Nephron progenitor cell (in vitro differentiated cells): ENCODE measurements at regions not wholly inside any gene's neighbourhood (a gene's known extent, or its start where the extent isn't known, plus 50 kb on each side); places are given as distances from the start of the nearest gene placed in this dataset.

Experiments used
- DNase-seq: peaks from one replicate; pipeline ENCODE4 v3.0.0; 2021
- H3K27ac Mint-ChIP-seq: 2 replicates; pipeline ENCODE4 v1.8.0; 2021; ENCODE audit warnings: mild to moderate bottlenecking, moderate library complexity, mixed read lengths
- H3K27me3 Mint-ChIP-seq: 2 replicates; pipeline ENCODE4 v1.8.0; 2021; ENCODE audit warnings: mild to moderate bottlenecking, low read depth, mixed read lengths; ENCODE audit not compliant: poor library complexity
- H3K36me3 Mint-ChIP-seq: 2 replicates; pipeline ENCODE4 v1.8.0; 2021; ENCODE audit warnings: low read depth, mixed read lengths
- H3K4me1 Mint-ChIP-seq: 2 replicates; pipeline ENCODE4 v1.8.0; 2021; ENCODE audit warnings: mixed read lengths
- H3K4me3 Mint-ChIP-seq: 2 replicates; pipeline ENCODE4 v1.8.0; 2021; ENCODE audit warnings: mild to moderate bottlenecking, moderate library complexity, mixed read lengths
- H3K9me3 Mint-ChIP-seq: 2 replicates; pipeline ENCODE4 v1.8.0; 2021; ENCODE audit warnings: mild to moderate bottlenecking, moderate library complexity, mixed read lengths
- TF ChIP-seq, protein P1 (sequence below): fragments of 200-600 bp; sonication (generic); IDR thresholded peaks from 2 replicates; pipeline ENCODE4 v1.5.0; 2021; ENCODE audit warnings: antibody characterized with exemption

DNA sequence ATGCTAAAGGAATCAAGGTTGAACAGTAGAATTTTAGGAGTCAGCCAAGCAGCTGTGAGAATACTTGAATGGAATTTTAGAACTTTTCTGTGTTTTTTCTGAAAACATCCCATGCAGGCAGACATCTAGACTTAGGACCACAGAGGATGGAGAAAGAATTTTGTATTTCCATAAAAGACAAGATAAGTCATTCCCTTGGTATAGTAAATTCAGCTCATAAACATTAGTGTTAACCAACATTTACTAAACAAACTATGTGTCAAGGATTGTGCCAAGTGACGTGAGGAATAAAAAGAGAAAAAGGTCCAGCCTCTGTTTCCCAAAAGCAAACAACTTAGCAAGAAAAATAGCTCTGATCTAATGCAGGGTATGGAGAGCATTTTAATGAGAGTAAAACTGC lies 210.2 kb upstream of the NR5A2 start:
- no peaks in the 10 kb centered on the region for H3K9me3 Mint-ChIP-seq
- no peaks in the 10 kb centered on the region for H3K36me3 Mint-ChIP-seq
- no peak overlapping the region for H3K4me3 Mint-ChIP-seq
- H3K27ac Mint-ChIP-seq: no peak overlapping the region
- no peaks in the 10 kb centered on the region for H3K4me1 Mint-ChIP-seq
- peaks cover 4% of the 10 kb centered on the region for H3K27me3 Mint-ChIP-seq
- DNase-seq: no peak
- TF ChIP-seq, protein P1, sequence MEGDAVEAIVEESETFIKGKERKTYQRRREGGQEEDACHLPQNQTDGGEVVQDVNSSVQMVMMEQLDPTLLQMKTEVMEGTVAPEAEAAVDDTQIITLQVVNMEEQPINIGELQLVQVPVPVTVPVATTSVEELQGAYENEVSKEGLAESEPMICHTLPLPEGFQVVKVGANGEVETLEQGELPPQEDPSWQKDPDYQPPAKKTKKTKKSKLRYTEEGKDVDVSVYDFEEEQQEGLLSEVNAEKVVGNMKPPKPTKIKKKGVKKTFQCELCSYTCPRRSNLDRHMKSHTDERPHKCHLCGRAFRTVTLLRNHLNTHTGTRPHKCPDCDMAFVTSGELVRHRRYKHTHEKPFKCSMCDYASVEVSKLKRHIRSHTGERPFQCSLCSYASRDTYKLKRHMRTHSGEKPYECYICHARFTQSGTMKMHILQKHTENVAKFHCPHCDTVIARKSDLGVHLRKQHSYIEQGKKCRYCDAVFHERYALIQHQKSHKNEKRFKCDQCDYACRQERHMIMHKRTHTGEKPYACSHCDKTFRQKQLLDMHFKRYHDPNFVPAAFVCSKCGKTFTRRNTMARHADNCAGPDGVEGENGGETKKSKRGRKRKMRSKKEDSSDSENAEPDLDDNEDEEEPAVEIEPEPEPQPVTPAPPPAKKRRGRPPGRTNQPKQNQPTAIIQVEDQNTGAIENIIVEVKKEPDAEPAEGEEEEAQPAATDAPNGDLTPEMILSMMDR: no peak

DNA sequence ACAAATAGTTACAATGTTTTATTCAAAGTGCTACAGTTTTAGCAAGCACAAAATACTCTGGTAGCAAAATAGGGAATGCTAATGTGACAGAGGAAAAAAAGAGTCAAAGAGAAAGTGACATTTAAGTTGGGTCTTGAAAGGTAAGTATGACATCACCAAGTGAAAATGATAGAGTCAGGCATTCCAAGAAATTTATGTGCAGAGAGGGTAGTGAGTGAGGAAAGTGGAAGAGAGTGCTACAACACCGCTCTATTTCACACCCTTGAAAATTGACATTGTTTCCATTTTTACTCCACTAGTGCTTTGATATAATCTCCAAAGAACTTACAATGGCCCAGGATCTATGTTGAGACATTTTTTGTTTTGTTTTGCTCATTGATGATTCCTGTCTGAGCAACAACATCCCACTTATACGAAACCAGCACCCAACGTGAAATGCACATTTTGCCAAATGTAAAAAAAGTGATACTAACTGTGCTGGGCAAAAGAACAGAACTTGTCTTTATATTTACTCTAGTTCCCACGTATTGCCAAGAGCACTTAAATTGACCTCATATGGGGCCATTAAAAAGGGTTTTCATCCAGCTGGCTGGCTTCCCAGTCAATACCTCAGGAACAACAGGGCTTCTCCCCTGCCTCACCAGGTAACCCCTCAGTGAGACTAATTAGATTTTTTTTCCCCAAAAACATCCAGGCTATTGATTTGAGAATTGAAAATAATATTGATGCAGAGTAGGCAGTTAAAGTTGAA lies 206.3 kb upstream of the NR5A2 start:
- H3K27me3 Mint-ChIP-seq: no peaks in the 10 kb centered on the region
- peaks cover 6% of the 10 kb centered on the region for H3K9me3 Mint-ChIP-seq
- no peak overlapping the region for H3K4me3 Mint-ChIP-seq
- H3K36me3 Mint-ChIP-seq: no peaks in the 10 kb centered on the region
- DNase-seq: no peak
- TF ChIP-seq, protein P1: no peak
- H3K27ac Mint-ChIP-seq: no peak overlapping the region
- H3K4me1 Mint-ChIP-seq: no peaks in the 10 kb centered on the region

DNA sequence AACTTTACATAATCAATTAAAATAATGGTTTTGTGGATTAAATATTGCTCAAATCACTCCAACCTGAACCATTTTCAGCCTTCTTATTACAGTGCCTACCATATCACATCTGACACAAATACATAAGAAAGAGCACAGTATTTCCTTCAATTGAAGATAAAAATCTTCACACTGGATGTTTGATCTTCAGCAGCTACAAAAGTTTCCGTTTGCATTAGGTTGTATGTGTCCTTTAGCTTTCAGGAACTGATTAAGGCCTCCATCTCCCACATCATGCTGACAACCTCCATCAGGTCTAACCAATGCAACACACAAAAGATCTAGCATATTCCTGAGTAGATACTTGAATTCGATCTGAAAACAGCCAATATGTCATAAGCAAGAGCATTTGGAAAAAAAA lies 195.1 kb upstream of the NR5A2 start:
- DNase-seq: no peak
- Mint-ChIP-seq H3K4me3 (no peak overlapping the region), H3K27me3 (peaks cover 3% of the 10 kb centered on the region), H3K4me1 (no peaks in the 10 kb centered on the region), H3K27ac (no peak overlapping the region), H3K9me3 (peaks cover 27% of the 10 kb centered on the region), H3K36me3 (peaks cover 7% of the 10 kb centered on the region)
- TF ChIP-seq, protein P1: no peak

DNA sequence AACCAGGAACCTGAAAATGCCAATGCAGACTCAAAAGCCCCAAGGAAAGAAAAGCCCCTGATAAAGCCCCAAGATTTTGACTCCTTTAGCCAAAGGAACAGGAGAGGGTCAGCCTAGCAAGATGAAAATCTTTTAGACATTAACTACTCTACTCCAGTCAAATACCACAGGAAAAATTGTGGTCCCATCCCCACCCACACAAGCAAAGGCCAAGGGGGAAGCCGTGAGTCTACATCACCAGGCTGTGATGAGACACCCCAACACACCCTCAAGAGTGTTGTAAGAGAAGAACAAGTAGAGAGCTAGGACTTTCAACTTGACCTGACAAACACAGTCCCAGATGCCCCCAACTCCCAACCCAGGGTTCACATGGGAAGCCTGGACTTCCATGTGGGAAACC lies 192.8 kb upstream of the NR5A2 start:
- H3K4me1 Mint-ChIP-seq: no peaks in the 10 kb centered on the region

DNA sequence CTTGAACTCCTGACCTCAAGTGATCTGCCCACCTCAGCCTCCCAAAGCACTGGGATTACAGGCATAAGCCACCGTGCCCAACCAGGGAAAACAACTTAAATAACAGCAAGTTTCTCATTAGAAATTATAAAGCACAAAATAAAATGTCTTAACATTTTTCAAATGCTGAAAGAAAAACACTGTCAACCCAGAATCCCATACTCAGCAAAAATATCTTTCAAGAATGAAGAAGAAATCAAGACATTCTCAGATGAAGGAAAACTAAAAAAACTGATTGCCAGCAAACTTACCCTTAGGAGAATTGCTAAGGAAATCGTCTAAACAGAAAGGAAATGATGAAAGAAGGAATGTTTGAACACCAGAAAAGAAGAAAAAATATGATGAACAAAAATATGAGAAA lies 191.1 kb upstream of the NR5A2 start:
- no peaks in the 10 kb centered on the region for H3K4me1 Mint-ChIP-seq
- H3K27ac Mint-ChIP-seq: no peak overlapping the region
- no peak for DNase-seq

More for the DNA sequence above, 192.8 kb upstream of the NR5A2 start:
- Mint-ChIP-seq H3K27me3 (peaks cover 3% of the 10 kb centered on the region), H3K9me3 (peaks cover 28% of the 10 kb centered on the region), H3K36me3 (peaks cover 7% of the 10 kb centered on the region), H3K27ac (no peak overlapping the region), H3K4me3 (no peak overlapping the region)
- TF ChIP-seq, protein P1: no peak
- no peak for DNase-seq

More for the DNA sequence above, 191.1 kb upstream of the NR5A2 start:
- TF ChIP-seq, protein P1: no peak
- Mint-ChIP-seq H3K9me3 (peaks cover 28% of the 10 kb centered on the region), H3K4me3 (no peak overlapping the region), H3K36me3 (peaks cover 7% of the 10 kb centered on the region), H3K27me3 (peaks cover 3% of the 10 kb centered on the region)
